HG02571 (cell line): ENCODE measurements at regions not wholly inside any gene's neighbourhood (a gene's known extent, or its start where the extent isn't known, plus 50 kb on each side); places are given as distances from the start of the nearest gene placed in this dataset.

Experiments used
- ATAC-seq: cut with Tn5 transposase; IDR thresholded peaks from one replicate; pipeline ENCODE4 v1.9.1; 2021; ENCODE audit warnings: mild to moderate bottlenecking, moderate library complexity; ENCODE audit not compliant: unreplicated experiment

DNA sequence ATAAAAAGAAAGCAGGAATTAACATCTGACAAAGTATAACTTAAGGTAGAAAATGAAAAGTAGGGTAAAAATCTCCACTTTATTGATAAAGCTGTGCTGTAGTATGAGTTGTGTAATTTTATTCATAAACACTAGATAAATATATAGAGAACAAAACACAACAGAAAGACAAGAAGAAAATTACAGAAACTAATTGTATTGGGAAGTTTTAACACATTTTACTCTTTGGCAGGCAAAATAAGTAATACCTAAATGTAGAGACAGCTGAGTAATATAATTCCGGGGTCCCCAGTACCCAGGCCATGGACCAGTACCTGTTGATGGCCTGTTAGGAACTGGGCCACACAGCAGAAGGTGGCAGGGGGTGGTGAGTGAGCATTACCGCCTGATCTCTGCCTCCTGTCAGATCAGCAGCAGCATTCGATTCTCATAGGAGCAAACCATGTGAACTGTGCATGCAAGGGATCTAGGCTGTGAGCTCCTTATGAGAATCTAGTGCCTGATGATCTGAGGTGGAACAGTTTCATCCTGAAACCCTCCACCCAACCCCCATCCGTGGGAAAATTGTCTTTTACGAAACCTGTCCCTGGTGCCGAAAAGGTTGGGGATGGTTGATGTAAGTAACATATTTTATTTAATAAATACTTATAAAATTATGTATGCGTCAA, 84.4 kb upstream of the ETV6 start:
- no peak for ATAC-seq

- no peak for ATAC-seq
Observed at GRCh38 chr12:11565752-11566151, 83.7 kb upstream of the ETV6 start.

- ATAC-seq, result peak; percentile 21
Observed at GRCh38 chr12:11568155-11568761, 81.2 kb upstream of the ETV6 start.

DNA sequence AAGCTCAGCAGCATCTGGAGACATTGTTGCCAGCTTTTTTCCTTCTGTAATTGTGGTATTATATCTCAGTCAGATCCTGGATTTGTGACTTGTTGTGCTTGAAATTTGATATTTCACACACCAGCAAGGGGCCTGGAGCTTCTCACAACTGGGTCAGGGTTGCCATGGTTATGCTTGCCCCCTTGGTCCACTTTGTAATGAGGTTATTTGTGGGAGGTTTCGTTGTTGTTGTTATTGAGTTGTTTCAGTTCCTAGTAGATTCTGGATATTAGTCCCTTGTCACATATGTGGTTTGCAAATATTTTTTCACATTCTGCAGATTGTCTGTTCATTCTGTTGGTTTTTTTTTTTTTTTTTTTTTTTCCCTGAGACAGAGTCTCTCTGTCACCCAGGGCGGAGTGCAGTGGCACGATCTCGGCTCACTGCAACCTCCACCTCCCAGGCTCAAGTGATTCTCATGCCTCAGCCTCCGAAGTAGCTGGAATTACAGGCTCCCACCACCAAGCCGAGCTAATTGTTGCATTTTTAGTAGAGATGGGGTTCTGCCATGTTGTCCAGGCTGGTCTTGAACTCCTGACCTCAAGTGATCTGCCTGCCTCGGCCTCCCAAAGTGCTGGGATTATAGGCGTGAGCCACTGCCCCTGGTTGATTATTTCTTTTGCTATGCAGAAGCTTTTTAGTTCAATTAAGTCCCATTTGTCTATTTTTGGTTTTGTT, 80.6 kb upstream of the ETV6 start:
- ATAC-seq, result peak; percentile 91

DNA sequence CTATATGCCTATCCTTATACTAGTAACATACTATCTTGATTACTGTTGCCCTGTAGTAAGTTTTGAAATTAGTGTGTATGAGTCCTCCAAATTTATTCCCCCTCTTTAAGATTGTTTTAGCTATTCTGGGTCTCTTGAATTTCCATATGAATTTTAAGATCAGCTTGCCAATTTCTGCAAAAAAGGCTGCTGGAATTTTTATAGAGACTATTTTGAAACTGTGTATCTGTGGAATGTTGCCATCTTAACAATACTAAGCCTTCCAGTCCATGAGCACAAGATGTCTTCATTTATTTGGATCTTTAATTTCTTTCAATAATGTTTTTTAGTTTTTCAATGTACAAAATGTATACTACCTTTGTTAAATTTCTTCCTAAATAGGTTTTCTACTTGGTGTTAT, 79.8 kb upstream of the ETV6 start:
- ATAC-seq, result no peak

DNA sequence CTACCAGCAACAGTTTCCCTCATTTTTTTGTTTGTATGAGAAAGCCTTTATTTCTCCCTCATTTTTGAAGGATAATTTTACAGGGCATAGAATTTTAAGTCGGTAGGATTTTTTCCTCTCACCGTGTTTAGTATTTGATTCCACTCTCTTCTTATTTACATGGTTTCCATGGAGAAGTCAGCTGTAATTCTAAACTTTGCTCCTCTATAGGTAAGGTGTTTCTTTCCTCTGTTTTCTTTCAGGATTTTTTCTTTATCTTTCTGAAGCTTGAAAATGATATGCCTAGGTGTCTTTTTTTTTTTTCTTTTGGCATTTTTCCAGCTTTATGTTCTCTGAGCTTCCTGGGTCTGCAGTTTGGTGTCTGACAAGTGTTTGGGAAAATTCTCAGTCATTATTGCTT, 75.6 kb upstream of the ETV6 start:
- no peak for ATAC-seq

DNA sequence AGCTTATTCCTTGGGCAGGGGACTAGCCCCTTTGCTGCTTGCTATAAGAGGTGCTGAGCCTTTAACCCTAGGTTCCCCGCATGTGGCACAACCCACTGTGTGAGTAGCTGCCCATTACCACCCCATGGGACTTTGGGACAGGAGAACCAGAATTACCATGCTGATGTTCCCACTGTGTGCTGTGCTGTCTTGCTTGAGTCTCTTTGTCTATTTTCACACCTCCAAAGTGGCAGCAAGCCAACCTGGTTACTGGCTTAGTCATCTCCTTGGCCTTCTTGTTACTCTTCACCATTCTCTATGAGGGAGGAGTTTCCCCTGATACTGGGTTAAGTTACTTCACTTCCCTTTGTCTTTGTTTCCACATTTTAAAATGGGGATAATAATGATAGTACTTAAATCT, 73.4 kb upstream of the ETV6 start:
- no peak for ATAC-seq

- ATAC-seq, result no peak
Observed at GRCh38 chr12:11577658-11578260, 71.7 kb upstream of the ETV6 start.

- ATAC-seq, result peak; percentile 52
Observed at GRCh38 chr12:11578461-11578993, 70.9 kb upstream of the ETV6 start.

- no peak for ATAC-seq
Observed at GRCh38 chr12:11580125-11580751, 69.2 kb upstream of the ETV6 start.

- no peak for ATAC-seq
Observed at GRCh38 chr12:11581179-11581755, 68.2 kb upstream of the ETV6 start.

- ATAC-seq, result no peak
Observed at GRCh38 chr12:11584221-11584855, 65.1 kb upstream of the ETV6 start.

GRCh38 chr12:11592484-11592883, 57.0 kb upstream of the ETV6 start:
- ATAC-seq, result no peak

DNA sequence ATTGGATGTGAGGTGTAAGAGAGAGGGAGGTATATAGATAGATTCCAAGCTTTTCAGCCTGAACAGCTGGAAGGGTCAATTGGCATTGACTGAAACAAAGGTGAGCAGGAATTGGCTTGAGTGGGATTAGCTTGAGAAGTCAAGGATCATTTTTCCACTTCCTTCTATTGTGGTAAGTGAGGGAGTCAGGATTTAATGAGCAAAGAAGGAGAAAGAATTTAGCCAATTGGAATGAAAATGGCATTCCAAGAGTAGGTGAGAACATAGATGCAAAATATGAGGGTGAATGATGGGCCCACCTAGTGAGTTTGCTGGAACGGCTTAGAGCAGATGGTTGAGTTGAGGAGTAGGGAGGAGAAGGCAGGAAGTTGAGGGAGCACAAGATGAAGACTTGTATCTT, 56.5 kb upstream of the ETV6 start:
- ATAC-seq, result no peak

GRCh38 chr12:11595080-11595479, 54.4 kb upstream of the ETV6 start:
- no peak for ATAC-seq

DNA sequence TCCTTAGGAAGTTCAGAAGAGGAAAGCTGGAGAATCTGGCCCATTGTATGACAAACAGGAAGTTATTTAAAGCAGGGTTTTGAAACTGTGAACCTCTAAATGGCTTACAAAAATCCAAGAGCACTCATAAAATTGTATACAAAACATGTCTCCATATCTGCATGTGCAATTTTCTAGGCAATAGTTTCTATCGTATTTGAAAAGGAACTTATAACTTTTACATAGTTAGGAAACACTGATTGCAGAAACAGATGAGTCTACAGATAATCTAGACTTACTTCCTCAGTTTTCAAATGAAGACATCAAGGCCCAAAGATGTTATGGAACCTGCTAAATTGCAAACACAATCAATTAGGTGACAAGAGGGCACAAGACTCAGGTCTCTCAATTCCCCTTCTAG, 53.3 kb upstream of the ETV6 start:
- ATAC-seq, result no peak

DNA sequence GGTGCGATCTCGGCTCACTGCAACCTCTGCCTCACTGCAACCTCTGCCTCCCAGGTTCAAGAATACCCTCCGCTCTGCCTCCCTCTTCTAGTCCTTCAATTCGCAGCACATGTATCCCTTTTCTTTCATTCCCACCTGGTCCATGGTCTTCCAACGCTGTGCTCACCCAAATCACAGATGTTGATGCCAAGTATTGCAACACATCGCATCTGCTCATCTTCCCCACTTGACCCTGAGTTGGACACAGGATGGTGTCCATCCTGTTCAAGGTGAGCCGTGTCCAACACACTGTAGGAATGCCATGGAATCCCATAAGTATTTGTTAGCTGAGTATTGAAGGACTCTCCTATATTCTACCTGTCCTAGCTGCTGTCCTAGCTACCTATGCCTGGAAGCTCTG, 50.6 kb upstream of the ETV6 start:
- ATAC-seq, result no peak
